GM12878 (cell line): ENCODE measurements at regions not wholly inside any gene's neighbourhood (a gene's known extent, or its start where the extent isn't known, plus 50 kb on each side); places are given as distances from the start of the nearest gene placed in this dataset.
"Not testable (repeated sequence)": the region's sequence is repeated elsewhere in the genome, so short reads cannot be mapped to it uniquely, and the experiment has no call there.

ENCODE experiments used
- ATAC-seq: fragments of 200-7000 bp; cut with Tn5 transposase; 3 replicates; pipeline ENCODE4 v1.9.1; 2020; ENCODE audit warnings: mild to moderate bottlenecking, moderate library complexity
- BruUV-seq: library from RNA; stranded (reverse); fragments of 400-500 nt; replicated peaks from 2 replicates; lab custom pipeline; 2021; lab: Mats Ljungman, UMichigan
- CTCF ChIA-PET: fragments of 300-600 bp; sonication (Branson Sonifier 250); formaldehyde crosslinking; extraction: SDS; loops from one replicate; lab custom pipeline; 2021; ENCODE audit warnings: inconsistent platforms; lab: Yijun Ruan, JAX
- POLR2A ChIA-PET: fragments of 350-600 bp; formaldehyde crosslinking; extraction: SDS; loops from one replicate; lab custom pipeline; 2021; ENCODE audit warnings: inconsistent platforms; lab: Charles Lee
- RAD21 ChIA-PET: fragments of 300-600 bp; sonication (Branson Sonifier 250); formaldehyde crosslinking; loops from one replicate; lab custom pipeline; 2023; ENCODE audit warnings: antibody characterized with exemption; ENCODE audit not compliant: unreplicated experiment; lab: Charles Lee
- SMC1A ChIA-PET: fragments of 300-600 bp; sonication (Branson Sonifier 250); formaldehyde crosslinking; loops from one replicate; lab custom pipeline; 2023; ENCODE audit not compliant: unreplicated experiment, uncharacterized antibody; lab: Charles Lee
- DNase-seq: peaks from one replicate; pipeline ENCODE4 v3.0.0-alpha.2; 2011; ENCODE audit warnings: low read depth, low spot score
- FAIRE-seq: peaks from 3 replicates; lab custom pipeline; 2011; peaks lifted over from hg19 to GRCh38; lab: Jason Lieb, UNC
- H2AFZ ChIP-seq: 2 replicates; pipeline ENCODE4 v1.6.0; 2011; ENCODE audit warnings: low read depth, low read length, control low read depth; ENCODE audit not compliant: control insufficient read depth
- H3K27ac ChIP-seq: 2 replicates; pipeline ENCODE4 v1.5.1; 2011; ENCODE audit warnings: control low read depth; ENCODE audit not compliant: control insufficient read depth, insufficient read depth
- H3K27me3 ChIP-seq, 2 experiments: replicated peaks in 1 of 2; 2 replicates each; pipeline versions ENCODE4 v1.6.0 to v1.6.1; 2011; ENCODE audit warnings: low read length in 1 of 2; ENCODE audit not compliant: control insufficient read depth in 2 of 2, insufficient read depth in 2 of 2
- H3K36me3 ChIP-seq, 2 experiments: 2 replicates each; pipeline ENCODE4 v1.5.1; 2011; ENCODE audit warnings: low read length in 1 of 2; ENCODE audit not compliant: control insufficient read depth in 2 of 2, insufficient read depth in 2 of 2
- H3K4me1 ChIP-seq: 2 replicates; pipeline ENCODE4 v1.6.1; 2011; ENCODE audit warnings: mild to moderate bottlenecking, low read length, moderate library complexity, mixed read lengths; ENCODE audit not compliant: control insufficient read depth, insufficient read depth
- H3K4me2 ChIP-seq: 2 replicates; pipeline ENCODE4 v1.6.0; 2011; ENCODE audit warnings: control low read depth; ENCODE audit not compliant: control insufficient read depth, insufficient read depth
- H3K4me3 ChIP-seq: fragments of 200-600 bp; sonication (generic); 2 replicates; pipeline ENCODE4 v1.5.1; 2016
- H3K79me2 ChIP-seq: 2 replicates; pipeline ENCODE4 v1.6.0; 2011; ENCODE audit warnings: low read length; ENCODE audit not compliant: control insufficient read depth, insufficient read depth
- H3K9ac ChIP-seq: 2 replicates; pipeline ENCODE4 v1.8.0; 2011; ENCODE audit warnings: low read length, control low read depth, mixed read lengths; ENCODE audit not compliant: control insufficient read depth, insufficient read depth
- H3K9me3 ChIP-seq: replicated peaks from 3 replicates; pipeline ENCODE4 v1.5.1; 2011; ENCODE audit warnings: mild to moderate bottlenecking, low read length; ENCODE audit not compliant: control insufficient read depth, insufficient read depth
- H4K20me1 ChIP-seq: 2 replicates; pipeline ENCODE4 v1.6.0; 2011; ENCODE audit not compliant: control insufficient read depth, insufficient read depth
- ATF7 ChIP-seq: fragments of 450-650 bp; IDR thresholded peaks from 2 replicates; pipeline ENCODE4 v1.6.1; 2016; ENCODE audit warnings: low read depth, mild to moderate bottlenecking
- BMI1 ChIP-seq: fragments of 450-650 bp; IDR thresholded peaks from 2 replicates; pipeline ENCODE4 v1.6.1; 2016; ENCODE audit warnings: mild to moderate bottlenecking, moderate library complexity, borderline replicate concordance
- ETV6 ChIP-seq, 2 experiments: fragments of 450-650 bp in 1 of 2; IDR thresholded peaks in 1 of 2; conservative IDR thresholded peaks in 1 of 2; 2 replicates each; pipeline ENCODE4 v1.6.1; 2014; ENCODE audit warnings: antibody characterized with exemption in 1 of 2, borderline replicate concordance in 1 of 2, low read depth in 1 of 2, mild to moderate bottlenecking in 1 of 2, moderate library complexity in 1 of 2
- KDM1A ChIP-seq: fragments of 200-600 bp; sonication (generic); IDR thresholded peaks from 2 replicates; pipeline ENCODE4 v1.6.1; 2016; ENCODE audit warnings: borderline replicate concordance
- MXI1 ChIP-seq: fragments of 150-350 bp; IDR thresholded peaks from 2 replicates; pipeline ENCODE4 v1.6.1; 2011; ENCODE audit warnings: low read depth, mild to moderate bottlenecking, inconsistent platforms, low read length, improper control_type of control experiment
- NR2C1 ChIP-seq: fragments of 450-650 bp; IDR thresholded peaks from 2 replicates; pipeline ENCODE4 v1.6.1; 2017; ENCODE audit warnings: antibody characterized with exemption, mild to moderate bottlenecking, moderate library complexity
- SUZ12 ChIP-seq: fragments of 200-600 bp; sonication (generic); IDR thresholded peaks from one replicate; pipeline ENCODE4 v1.6.1; 2018; ENCODE audit warnings: antibody characterized with exemption, mild to moderate bottlenecking; ENCODE audit not compliant: unreplicated experiment
- TCF12 ChIP-seq: IDR thresholded peaks from 2 replicates; pipeline ENCODE4 v1.6.1; 2011; ENCODE audit warnings: low read depth, mild to moderate bottlenecking, low read length
- YBX1 ChIP-seq: fragments of 450-650 bp; IDR thresholded peaks from 2 replicates; pipeline ENCODE4 v1.6.1; 2016; ENCODE audit warnings: antibody characterized with exemption
- ZNF207 ChIP-seq: fragments of 450-650 bp; IDR thresholded peaks from 2 replicates; pipeline ENCODE4 v1.6.1; 2014; ENCODE audit warnings: antibody characterized with exemption, mild to moderate bottlenecking, borderline replicate concordance
- WGBS: methylation state at CpG from one replicate; pipeline ENCODE4 v1.1.6; 2016; ENCODE audit warnings: low lambda C conversion rate; ENCODE audit not compliant: insufficient replicate concordance, insufficient coverage; ENCODE audit errors: missing lambda C conversion rate; 5-methylcytosine and 5-hydroxymethylcytosine counted together
- in situ Hi-C: fragments of 300-500 bp; cut with MboI; formaldehyde crosslinking; loops from 9 replicates; pipeline ENCODE4 v1.14.3; 2018; ENCODE audit warnings: mixed read lengths
- intact Hi-C: fragments of 100-400 bp; cut with micrococcal nuclease; formaldehyde crosslinking; loops from one replicate; pipeline ENCODE4 v1.14.2; 2022; ENCODE audit not compliant: unreplicated experiment
- TF ChIP-seq, protein P1 (sequence below): fragments of 450-650 bp; IDR thresholded peaks from 2 replicates; pipeline ENCODE4 v1.6.1; 2016; ENCODE audit warnings: mild to moderate bottlenecking, moderate library complexity, borderline replicate concordance
- TF ChIP-seq, protein P2 (sequence below): IDR thresholded peaks from 2 replicates; pipeline ENCODE4 v1.6.1; 2011; ENCODE audit warnings: mild to moderate bottlenecking, low read depth, low read length, moderate library complexity; ENCODE audit not compliant: insufficient replicate concordance

DNA sequence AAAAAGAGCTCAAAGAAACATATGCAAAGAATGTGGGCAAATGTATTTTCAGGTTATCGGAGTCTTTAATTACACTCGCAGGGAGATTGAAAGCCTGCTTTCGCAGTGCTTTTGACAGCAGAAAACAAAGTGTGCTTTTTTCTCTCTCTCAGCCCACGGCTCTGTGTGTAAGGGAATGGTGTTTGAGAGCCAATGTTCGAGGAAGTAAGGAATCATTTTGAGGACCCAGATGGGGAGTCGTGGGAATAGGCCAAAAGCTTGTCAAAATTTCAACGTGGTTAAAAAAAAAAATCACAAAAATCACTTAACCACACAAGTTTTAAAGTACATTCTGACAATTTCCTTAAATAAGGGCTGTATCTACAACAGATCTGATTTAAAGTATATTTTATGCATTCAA, 197.1 kb upstream of the IRS2 start (continued):
- no peak for TF ChIP-seq TCF12
- no peak for TF ChIP-seq NR2C1
- TF ChIP-seq SUZ12, result no peak
- no peak for TF ChIP-seq MXI1
- no peak for TF ChIP-seq ETV6 (conservative IDR thresholded peaks at IDR 0.05 in 1 of 2, IDR thresholded peaks at IDR 0.05 in 1 of 2; ENCODE audit: borderline replicate concordance in 1 of 2, low read depth in 1 of 2)
- TF ChIP-seq, protein P1, sequence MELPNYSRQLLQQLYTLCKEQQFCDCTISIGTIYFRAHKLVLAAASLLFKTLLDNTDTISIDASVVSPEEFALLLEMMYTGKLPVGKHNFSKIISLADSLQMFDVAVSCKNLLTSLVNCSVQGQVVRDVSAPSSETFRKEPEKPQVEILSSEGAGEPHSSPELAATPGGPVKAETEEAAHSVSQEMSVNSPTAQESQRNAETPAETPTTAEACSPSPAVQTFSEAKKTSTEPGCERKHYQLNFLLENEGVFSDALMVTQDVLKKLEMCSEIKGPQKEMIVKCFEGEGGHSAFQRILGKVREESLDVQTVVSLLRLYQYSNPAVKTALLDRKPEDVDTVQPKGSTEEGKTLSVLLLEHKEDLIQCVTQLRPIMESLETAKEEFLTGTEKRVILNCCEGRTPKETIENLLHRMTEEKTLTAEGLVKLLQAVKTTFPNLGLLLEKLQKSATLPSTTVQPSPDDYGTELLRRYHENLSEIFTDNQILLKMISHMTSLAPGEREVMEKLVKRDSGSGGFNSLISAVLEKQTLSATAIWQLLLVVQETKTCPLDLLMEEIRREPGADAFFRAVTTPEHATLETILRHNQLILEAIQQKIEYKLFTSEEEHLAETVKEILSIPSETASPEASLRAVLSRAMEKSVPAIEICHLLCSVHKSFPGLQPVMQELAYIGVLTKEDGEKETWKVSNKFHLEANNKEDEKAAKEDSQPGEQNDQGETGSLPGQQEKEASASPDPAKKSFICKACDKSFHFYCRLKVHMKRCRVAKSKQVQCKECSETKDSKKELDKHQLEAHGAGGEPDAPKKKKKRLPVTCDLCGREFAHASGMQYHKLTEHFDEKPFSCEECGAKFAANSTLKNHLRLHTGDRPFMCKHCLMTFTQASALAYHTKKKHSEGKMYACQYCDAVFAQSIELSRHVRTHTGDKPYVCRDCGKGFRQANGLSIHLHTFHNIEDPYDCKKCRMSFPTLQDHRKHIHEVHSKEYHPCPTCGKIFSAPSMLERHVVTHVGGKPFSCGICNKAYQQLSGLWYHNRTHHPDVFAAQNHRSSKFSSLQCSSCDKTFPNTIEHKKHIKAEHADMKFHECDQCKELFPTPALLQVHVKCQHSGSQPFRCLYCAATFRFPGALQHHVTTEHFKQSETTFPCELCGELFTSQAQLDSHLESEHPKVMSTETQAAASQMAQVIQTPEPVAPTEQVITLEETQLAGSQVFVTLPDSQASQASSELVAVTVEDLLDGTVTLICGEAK, result no peak
- TF ChIP-seq ATF7, result no peak

DNA sequence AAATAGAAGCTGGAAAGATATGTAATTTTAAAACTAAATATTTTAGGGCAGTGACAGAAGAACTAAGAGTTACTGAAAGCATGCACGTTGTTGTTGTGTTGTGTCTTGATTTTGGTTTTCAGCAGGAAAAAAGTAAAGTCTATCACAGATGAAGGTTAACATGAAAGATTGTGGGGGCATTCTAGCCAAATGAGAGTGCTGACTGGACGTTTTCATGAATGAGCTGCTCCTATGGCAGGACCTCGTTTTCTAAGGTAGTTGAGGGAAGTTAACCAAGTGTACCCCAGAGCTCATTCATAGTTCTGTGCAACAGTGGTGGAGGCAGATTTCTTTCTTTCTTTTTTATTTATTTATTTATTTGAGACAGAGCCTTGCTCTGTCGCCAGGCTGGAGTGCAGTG, 194.6 kb upstream of the IRS2 start:
- H3K4me1 ChIP-seq, result no peaks in the 10 kb centered on the region
- WGBS, result 21% methylated on average over 4 of the region's 4 CpGs
- no peaks in the 10 kb centered on the region; a peak in 1 of 4 replicates for H3K27me3 ChIP-seq
- no peak overlapping the region for H2AFZ ChIP-seq
- H3K4me3 ChIP-seq, result no peak overlapping the region
- no peaks in the 10 kb centered on the region for H3K36me3 ChIP-seq
- ChIA-PET RAD21 (no interaction called here), POLR2A (no interaction called here), SMC1A (interaction anchor here (0.7 to 1.2 kb wide), 2 partner anchors 9 to 42 kb away, joined by 3 read pairs; no protein-coding TSS in a partner anchor), CTCF (no interaction called here)
- in situ Hi-C loops (no loop called here), intact Hi-C loops (no loop called here)
- H3K79me2 ChIP-seq, result no peaks in the 10 kb centered on the region
- H3K27ac ChIP-seq, result no peak overlapping the region
- no peak for DNase-seq
- no peaks in the 10 kb centered on the region for H3K9me3 ChIP-seq
- FAIRE-seq, result no peak
- no peak overlapping the region for H3K9ac ChIP-seq
- ATAC-seq, result no peak
- H4K20me1 ChIP-seq, result no peaks in the 10 kb centered on the region
- no TSS peak for BruUV-seq
- no peak overlapping the region for H3K4me2 ChIP-seq
- TF ChIP-seq YBX1 (no peak), KDM1A (no peak), ZNF207 (no peak), BMI1 (no peak), TCF12 (no peak)
- TF ChIP-seq, protein P2, sequence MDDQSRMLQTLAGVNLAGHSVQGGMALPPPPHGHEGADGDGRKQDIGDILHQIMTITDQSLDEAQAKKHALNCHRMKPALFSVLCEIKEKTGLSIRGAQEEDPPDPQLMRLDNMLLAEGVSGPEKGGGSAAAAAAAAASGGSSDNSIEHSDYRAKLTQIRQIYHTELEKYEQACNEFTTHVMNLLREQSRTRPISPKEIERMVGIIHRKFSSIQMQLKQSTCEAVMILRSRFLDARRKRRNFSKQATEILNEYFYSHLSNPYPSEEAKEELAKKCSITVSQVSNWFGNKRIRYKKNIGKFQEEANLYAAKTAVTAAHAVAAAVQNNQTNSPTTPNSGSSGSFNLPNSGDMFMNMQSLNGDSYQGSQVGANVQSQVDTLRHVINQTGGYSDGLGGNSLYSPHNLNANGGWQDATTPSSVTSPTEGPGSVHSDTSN, result no peak
- TF ChIP-seq, all 136 proteins: peak for 0

DNA sequence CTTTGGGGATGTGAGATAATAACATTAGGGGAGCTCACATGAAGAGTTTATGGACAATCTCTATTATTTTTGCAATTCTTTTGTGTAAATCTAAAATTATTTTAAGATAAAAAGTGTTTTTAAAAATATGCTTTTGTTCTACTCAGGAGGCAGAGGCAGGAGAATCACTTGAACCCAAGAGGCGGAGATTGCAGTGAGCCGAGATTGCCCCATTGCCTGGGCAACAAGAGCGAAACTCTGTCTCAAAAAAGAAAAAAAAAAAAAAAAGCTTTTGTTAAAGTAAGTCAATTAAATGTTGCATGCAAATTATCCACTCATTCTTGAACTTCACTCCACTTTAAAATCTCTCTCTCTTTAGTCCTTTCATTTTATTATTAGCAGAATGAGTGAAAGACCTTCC, 193.3 kb upstream of the IRS2 start:
- BruUV-seq, SMC1A ChIA-PET, intact Hi-C loops, H3K9ac ChIP-seq, H3K4me2 ChIP-seq, DNase-seq, H3K27ac ChIP-seq, ATAC-seq, in situ Hi-C loops, H3K4me1 ChIP-seq, H3K4me3 ChIP-seq, H3K79me2 ChIP-seq, CTCF ChIA-PET, H3K36me3 ChIP-seq, H3K27me3 ChIP-seq, RAD21 ChIA-PET, FAIRE-seq, H3K9me3 ChIP-seq, H2AFZ ChIP-seq, POLR2A ChIA-PET, H4K20me1 ChIP-seq: not testable (repeated sequence)
- WGBS, result 44% methylated on average over 2 of the region's 3 CpGs
